ENCODE measurements at regions not wholly inside any gene's neighbourhood (a gene's known extent, or its start where the extent isn't known, plus 50 kb on each side); places are given as distances from the start of the nearest gene placed in this dataset.

- no peak for TF ChIP-seq POLR2A (IDR thresholded peaks at IDR 0.05)
- TF ChIP-seq, protein P1, sequence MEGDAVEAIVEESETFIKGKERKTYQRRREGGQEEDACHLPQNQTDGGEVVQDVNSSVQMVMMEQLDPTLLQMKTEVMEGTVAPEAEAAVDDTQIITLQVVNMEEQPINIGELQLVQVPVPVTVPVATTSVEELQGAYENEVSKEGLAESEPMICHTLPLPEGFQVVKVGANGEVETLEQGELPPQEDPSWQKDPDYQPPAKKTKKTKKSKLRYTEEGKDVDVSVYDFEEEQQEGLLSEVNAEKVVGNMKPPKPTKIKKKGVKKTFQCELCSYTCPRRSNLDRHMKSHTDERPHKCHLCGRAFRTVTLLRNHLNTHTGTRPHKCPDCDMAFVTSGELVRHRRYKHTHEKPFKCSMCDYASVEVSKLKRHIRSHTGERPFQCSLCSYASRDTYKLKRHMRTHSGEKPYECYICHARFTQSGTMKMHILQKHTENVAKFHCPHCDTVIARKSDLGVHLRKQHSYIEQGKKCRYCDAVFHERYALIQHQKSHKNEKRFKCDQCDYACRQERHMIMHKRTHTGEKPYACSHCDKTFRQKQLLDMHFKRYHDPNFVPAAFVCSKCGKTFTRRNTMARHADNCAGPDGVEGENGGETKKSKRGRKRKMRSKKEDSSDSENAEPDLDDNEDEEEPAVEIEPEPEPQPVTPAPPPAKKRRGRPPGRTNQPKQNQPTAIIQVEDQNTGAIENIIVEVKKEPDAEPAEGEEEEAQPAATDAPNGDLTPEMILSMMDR (IDR thresholded peaks at IDR 0.05), result no peak
- TF ChIP-seq POLR2AphosphoS5 (IDR thresholded peaks at IDR 0.05), result no peak
- no peak for TF ChIP-seq EP300 (IDR thresholded peaks at IDR 0.05)
- Histone ChIP-seq H3K4me1 (no peaks in the 10 kb centered on the region), H3K27me3 (no peaks in the 10 kb centered on the region), H3K36me3 (no peaks in the 10 kb centered on the region), H3K27ac (no peak overlapping the region), H3K4me3 (no peak overlapping the region), H3K9me3 (no peaks in the 10 kb centered on the region)
- no peak for ATAC-seq (ENCODE audit: low FRiP score in 2 of 2)
- whole genome bisulfite sequencing, 2 donors, result 73 to 74% methylated on average over 3 of the region's 3 CpGs
- DNase-seq, result no peak
Measured at GRCh38 chr16:20247076-20247475, 80.2 kb downstream of the GP2 start.

DNA sequence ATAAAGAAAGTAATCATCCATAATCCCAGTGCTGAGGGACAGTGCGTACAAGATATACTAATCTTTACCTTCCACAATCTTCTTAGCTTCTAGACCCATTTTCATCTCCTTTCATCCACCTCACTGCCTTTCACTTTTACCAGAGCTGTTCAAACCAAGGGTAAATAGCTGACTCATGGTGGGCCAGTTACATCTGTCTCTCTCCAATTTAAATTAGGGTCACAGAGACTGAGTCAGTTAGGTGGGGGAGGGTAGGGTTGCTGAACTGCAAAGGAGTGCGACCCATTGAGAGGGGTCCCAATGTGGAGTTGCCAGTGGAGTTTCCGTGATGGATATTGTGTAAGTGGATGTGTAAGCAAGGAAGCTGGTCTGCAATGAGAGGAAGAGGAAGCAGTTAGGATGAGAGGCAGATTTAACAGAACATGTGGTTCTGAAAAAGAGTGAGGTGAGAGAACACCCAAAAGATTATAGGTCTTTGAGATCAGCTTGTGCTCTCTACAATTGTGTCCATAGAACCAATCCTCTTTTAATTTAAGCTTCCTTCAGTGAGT lies 83.5 kb downstream of the GP2 start:
- TF ChIP-seq POLR2AphosphoS5 (IDR thresholded peaks at IDR 0.05) (no peak), EP300 (IDR thresholded peaks at IDR 0.05) (no peak), POLR2A (IDR thresholded peaks at IDR 0.05) (no peak)
- TF ChIP-seq, protein P1 (IDR thresholded peaks at IDR 0.05), result no peak
- Histone ChIP-seq H3K4me3 (no peak overlapping the region), H3K36me3 (no peaks in the 10 kb centered on the region), H3K9me3 (no peaks in the 10 kb centered on the region), H3K27me3 (no peaks in the 10 kb centered on the region), H3K4me1 (no peaks in the 10 kb centered on the region), H3K27ac (no peak overlapping the region)
- ATAC-seq (ENCODE audit: low FRiP score in 2 of 2) (no peak), DNase-seq (no peak)
- WGBS, 2 donors, result 30 to 35% methylated on average over 3 of the region's 3 CpGs

GRCh38 chr16:20242568-20243255 lies 84.6 kb downstream of the GP2 start:
- TF ChIP-seq, protein P1 (IDR thresholded peaks at IDR 0.05), result no peak
- no peak for TF ChIP-seq EP300 (IDR thresholded peaks at IDR 0.05)
- TF ChIP-seq POLR2AphosphoS5 (IDR thresholded peaks at IDR 0.05), result no peak
- no peak for TF ChIP-seq POLR2A (IDR thresholded peaks at IDR 0.05)
- Histone ChIP-seq H3K36me3 (no peaks in the 10 kb centered on the region), H3K9me3 (no peaks in the 10 kb centered on the region), H3K4me3 (no peak overlapping the region), H3K4me1 (no peaks in the 10 kb centered on the region), H3K27ac (no peak overlapping the region), H3K27me3 (no peaks in the 10 kb centered on the region)
- ATAC-seq (ENCODE audit: low FRiP score in 2 of 2), result no peak
- 61 to 76% methylated on average over 3 of the region's 3 CpGs for WGBS, 2 donors
- no peak for DNase-seq

- 47 to 54% methylated on average over 2 of the region's 2 CpGs for WGBS, 2 donors
- H3K27ac ChIP-seq, result no peak overlapping the region
Measured at GRCh38 chr16:20241321-20241720, 86.0 kb downstream of the GP2 start.

GRCh38 chr16:20236579-20237289 lies 90.6 kb downstream of the GP2 start:
- H3K9me3 ChIP-seq, result no peaks in the 10 kb centered on the region
- H3K27me3 ChIP-seq, result no peaks in the 10 kb centered on the region
- DNase-seq (no peak), ATAC-seq (ENCODE audit: low FRiP score in 2 of 2) (no peak)
- no peaks in the 10 kb centered on the region for H3K36me3 ChIP-seq
- H3K27ac ChIP-seq, result no peak overlapping the region
- 68 to 73% methylated on average over 7 of the region's 7 CpGs for WGBS, 2 donors
- H3K4me1 ChIP-seq, result no peaks in the 10 kb centered on the region
- TF ChIP-seq EP300 (IDR thresholded peaks at IDR 0.05) (no peak), POLR2AphosphoS5 (IDR thresholded peaks at IDR 0.05) (no peak), POLR2A (IDR thresholded peaks at IDR 0.05) (no peak)
- TF ChIP-seq, protein P1 (IDR thresholded peaks at IDR 0.05), result no peak
- H3K4me3 ChIP-seq, result no peak overlapping the region

More at GRCh38 chr16:20241321-20241720, 86.0 kb downstream of the GP2 start:
- H3K27me3 ChIP-seq, result no peaks in the 10 kb centered on the region
- ATAC-seq (ENCODE audit: low FRiP score in 2 of 2) (no peak), DNase-seq (no peak)
- H3K4me3 ChIP-seq, result no peak overlapping the region
- H3K9me3 ChIP-seq, result no peaks in the 10 kb centered on the region
- TF ChIP-seq EP300 (IDR thresholded peaks at IDR 0.05), result no peak
- no peaks in the 10 kb centered on the region for H3K4me1 ChIP-seq
- H3K36me3 ChIP-seq, result no peaks in the 10 kb centered on the region

Data from upper lobe of left lung (tissue), 6 donors.